ENCODE measurements at regions not wholly inside any gene's neighbourhood (a gene's known extent, or its start where the extent isn't known, plus 50 kb on each side); places are given as distances from the start of the nearest gene placed in this dataset.
A peak's percentile ranks its signal among the peaks of the same experiment; 100 is the strongest.

GRCh38 chr10:10233229-10233628, 784.4 kb upstream of the CELF2 start:
- DNase-seq (ENCODE audit: low read depth in 1 of 2, low spot score in 1 of 2) = peak in 1 of 2 donors; percentile 30
- Histone ChIP-seq H3K27ac (no peak overlapping the region), H3K36me3 (no peaks in the 10 kb centered on the region), H3K4me3 (no peak overlapping the region), H3K27me3 (no peaks in the 10 kb centered on the region), H3K9me3 (ENCODE audit: low read depth) (no peaks in the 10 kb centered on the region), H3K4me1 (ENCODE audit: low read depth) (no peaks in the 10 kb centered on the region)
- peak; percentile 17 for TF ChIP-seq CTCF (IDR thresholded peaks at IDR 0.05; ENCODE audit: low read depth, low read length)

- Histone ChIP-seq H3K9me3 (ENCODE audit: low read depth) (no peaks in the 10 kb centered on the region), H3K4me3 (no peak overlapping the region), H3K36me3 (no peaks in the 10 kb centered on the region), H3K4me1 (ENCODE audit: low read depth) (no peaks in the 10 kb centered on the region), H3K27ac (no peak overlapping the region), H3K27me3 (no peaks in the 10 kb centered on the region)
- DNase-seq (ENCODE audit: low read depth in 1 of 2, low spot score in 1 of 2) = no peak
- no peak for TF ChIP-seq CTCF (IDR thresholded peaks at IDR 0.05; ENCODE audit: low read depth, low read length)
Measured at GRCh38 chr10:10235003-10235402, 782.7 kb upstream of the CELF2 start.

- Histone ChIP-seq H3K36me3 (no peaks in the 10 kb centered on the region), H3K27ac (no peak overlapping the region), H3K4me1 (ENCODE audit: low read depth) (no peaks in the 10 kb centered on the region), H3K4me3 (no peak overlapping the region), H3K27me3 (no peaks in the 10 kb centered on the region), H3K9me3 (ENCODE audit: low read depth) (no peaks in the 10 kb centered on the region)
- no peak for DNase-seq (ENCODE audit: low read depth in 1 of 2, low spot score in 1 of 2)
- TF ChIP-seq CTCF (IDR thresholded peaks at IDR 0.05; ENCODE audit: low read depth, low read length) = no peak
Measured at GRCh38 chr10:10247585-10247984, 770.1 kb upstream of the CELF2 start.

- Histone ChIP-seq H3K27ac (no peak overlapping the region), H3K27me3 (no peaks in the 10 kb centered on the region), H3K9me3 (ENCODE audit: low read depth) (no peaks in the 10 kb centered on the region), H3K4me3 (no peak overlapping the region), H3K4me1 (ENCODE audit: low read depth) (no peaks in the 10 kb centered on the region), H3K36me3 (no peaks in the 10 kb centered on the region)
- no peak for DNase-seq (ENCODE audit: low read depth in 1 of 2, low spot score in 1 of 2)
- TF ChIP-seq CTCF (IDR thresholded peaks at IDR 0.05; ENCODE audit: low read depth, low read length) = no peak
Measured at GRCh38 chr10:10256860-10257259, 760.8 kb upstream of the CELF2 start.

GRCh38 chr10:10259013-10259412, 758.7 kb upstream of the CELF2 start:
- H3K4me1 ChIP-seq (ENCODE audit: low read depth) = no peaks in the 10 kb centered on the region
- no peaks in the 10 kb centered on the region for H3K9me3 ChIP-seq (ENCODE audit: low read depth)
- no peak for TF ChIP-seq CTCF (IDR thresholded peaks at IDR 0.05; ENCODE audit: low read depth, low read length)
- no peaks in the 10 kb centered on the region for H3K36me3 ChIP-seq
- DNase-seq (ENCODE audit: low read depth in 1 of 2, low spot score in 1 of 2) = no peak
- no peaks in the 10 kb centered on the region for H3K27me3 ChIP-seq
- no peak overlapping the region for H3K27ac ChIP-seq
- no peak overlapping the region for H3K4me3 ChIP-seq
